WTC11 (cell line): ENCODE measurements at regions not wholly inside any gene's neighbourhood (a gene's known extent, or its start where the extent isn't known, plus 50 kb on each side); places are given as distances from the start of the nearest gene placed in this dataset.

Experiments used
- ATAC-seq: fragments of 200-7000 bp; cut with Tn5 transposase; 2 replicates; pipeline ENCODE4 v1.10.0; 2021; ENCODE audit warnings: mild to moderate bottlenecking, moderate library complexity
- CTCF ChIA-PET: fragments of 300-600 bp; sonication (Branson Sonifier 250); formaldehyde crosslinking; loops from one replicate; lab custom pipeline; 2021; ENCODE audit warnings: antibody characterized with exemption; lab: Charles Lee
- POLR2A ChIA-PET: fragments of 350-600 bp; sonication (Branson Sonifier 250); formaldehyde crosslinking; loops from one replicate; lab custom pipeline; 2021; ENCODE audit warnings: antibody characterized with exemption; lab: Charles Lee
- DNase-seq: peaks from one replicate; pipeline ENCODE4 v3.0.0; 2021; ENCODE audit warnings: low spot score
- H3K27ac Mint-ChIP-seq: 2 replicates; pipeline ENCODE4 v1.8.0; 2021; ENCODE audit warnings: mixed read lengths
- H3K27me3 Mint-ChIP-seq: 2 replicates; pipeline ENCODE4 v1.8.0; 2021; ENCODE audit warnings: low read depth, mild to moderate bottlenecking, moderate library complexity, mixed read lengths
- H3K36me3 Mint-ChIP-seq: 2 replicates; pipeline ENCODE4 v1.8.0; 2021; ENCODE audit warnings: mixed read lengths
- H3K4me1 Mint-ChIP-seq: 2 replicates; pipeline ENCODE4 v1.8.0; 2022; ENCODE audit warnings: mixed read lengths
- H3K4me3 Mint-ChIP-seq: 2 replicates; pipeline ENCODE4 v1.8.0; 2021; ENCODE audit warnings: mild to moderate bottlenecking, moderate library complexity, mixed read lengths
- H3K9me3 Mint-ChIP-seq: 2 replicates; pipeline ENCODE4 v1.8.0; 2021; ENCODE audit warnings: mixed read lengths
- CREB1 ChIP-seq: sonication (generic); formaldehyde crosslinking; IDR thresholded peaks from 2 replicates; pipeline ENCODE4 v1.8.0; 2023; ENCODE audit warnings: mild to moderate bottlenecking, missing genetic modification reagents
- CTCF ChIP-seq: fragments of 200-600 bp; IDR thresholded peaks from 2 replicates; pipeline ENCODE4 v1.8.0; 2022; ENCODE audit warnings: antibody characterized with exemption
- E2F5 ChIP-seq: sonication (generic); formaldehyde crosslinking; IDR thresholded peaks from 2 replicates; pipeline ENCODE4 v1.8.1; 2022; ENCODE audit warnings: mild to moderate bottlenecking, moderate library complexity, missing genetic modification reagents
- EMX1 ChIP-seq: fragments of 250-450 bp; sonication (Bioruptor Pico); IDR thresholded peaks from 2 replicates; pipeline ENCODE4 v1.8.0; 2021; ENCODE audit warnings: mild to moderate bottlenecking
- FOXK1 ChIP-seq: sonication (generic); formaldehyde crosslinking; IDR thresholded peaks from 2 replicates; pipeline ENCODE4 v1.8.0; 2022; ENCODE audit warnings: mild to moderate bottlenecking, moderate library complexity, missing genetic modification reagents
- GRHL2 ChIP-seq: fragments of 250-450 bp; sonication (Bioruptor Pico); IDR thresholded peaks from 2 replicates; pipeline ENCODE4 v1.8.0; 2022; ENCODE audit warnings: mild to moderate bottlenecking, moderate library complexity; ENCODE audit not compliant: insufficient replicate concordance, severe bottlenecking
- GTF2I ChIP-seq: fragments of 250-450 bp; sonication (Bioruptor Pico); conservative IDR thresholded peaks from 2 replicates; pipeline ENCODE4 v1.4.0; 2021; ENCODE audit warnings: mild to moderate bottlenecking
- SMAD4 ChIP-seq: sonication (generic); formaldehyde crosslinking; IDR thresholded peaks from 2 replicates; pipeline ENCODE4 v1.8.0; 2022; ENCODE audit warnings: mild to moderate bottlenecking, missing genetic modification reagents
- USF2 ChIP-seq: sonication (generic); formaldehyde crosslinking; IDR thresholded peaks from 2 replicates; pipeline ENCODE4 v1.8.1; 2023; ENCODE audit warnings: mild to moderate bottlenecking, missing genetic modification reagents, moderate library complexity
- ZBTB21 ChIP-seq: sonication (generic); formaldehyde crosslinking; IDR thresholded peaks from 2 replicates; pipeline ENCODE4 v1.8.1; 2023; ENCODE audit warnings: mild to moderate bottlenecking, missing genetic modification reagents, borderline replicate concordance
- ZBTB43 ChIP-seq: sonication (generic); formaldehyde crosslinking; IDR thresholded peaks from 2 replicates; pipeline ENCODE4 v1.8.1; 2023; ENCODE audit warnings: mild to moderate bottlenecking, missing genetic modification reagents
- ZNF121 ChIP-seq: sonication (generic); formaldehyde crosslinking; IDR thresholded peaks from 2 replicates; pipeline ENCODE4 v1.8.0; 2023; ENCODE audit warnings: missing genetic modification reagents
- ZNF219 ChIP-seq: sonication (generic); formaldehyde crosslinking; IDR thresholded peaks from 2 replicates; pipeline ENCODE4 v1.8.0; 2023; ENCODE audit warnings: missing genetic modification reagents, mild to moderate bottlenecking, borderline replicate concordance
- ZNF232 ChIP-seq: sonication (generic); formaldehyde crosslinking; IDR thresholded peaks from 2 replicates; pipeline ENCODE4 v1.8.0; 2022; ENCODE audit warnings: mild to moderate bottlenecking, missing genetic modification reagents
- ZNF671 ChIP-seq: fragments of 250-450 bp; sonication (Bioruptor Pico); IDR thresholded peaks from 2 replicates; pipeline ENCODE4 v1.8.0; 2021; ENCODE audit warnings: mild to moderate bottlenecking
- TF ChIP-seq, protein P1 (sequence below): sonication (generic); formaldehyde crosslinking; conservative IDR thresholded peaks from 2 replicates; pipeline ENCODE4 v1.8.1; 2023; ENCODE audit warnings: mild to moderate bottlenecking, low read depth, missing genetic modification reagents, moderate library complexity
- TF ChIP-seq, protein P2 (sequence below): sonication (generic); formaldehyde crosslinking; IDR thresholded peaks from 2 replicates; pipeline ENCODE4 v1.8.1; 2023; ENCODE audit warnings: mild to moderate bottlenecking, missing genetic modification reagents, borderline replicate concordance
- TF ChIP-seq, protein P3 (sequence below): sonication (generic); formaldehyde crosslinking; IDR thresholded peaks from 2 replicates; pipeline ENCODE4 v1.8.0; 2022; ENCODE audit warnings: missing genetic modification reagents
- TF ChIP-seq, protein P4 (sequence below): fragments of 250-450 bp; sonication (Bioruptor Pico); IDR thresholded peaks from 2 replicates; pipeline ENCODE4 v1.9.0; 2021; ENCODE audit warnings: mild to moderate bottlenecking

DNA sequence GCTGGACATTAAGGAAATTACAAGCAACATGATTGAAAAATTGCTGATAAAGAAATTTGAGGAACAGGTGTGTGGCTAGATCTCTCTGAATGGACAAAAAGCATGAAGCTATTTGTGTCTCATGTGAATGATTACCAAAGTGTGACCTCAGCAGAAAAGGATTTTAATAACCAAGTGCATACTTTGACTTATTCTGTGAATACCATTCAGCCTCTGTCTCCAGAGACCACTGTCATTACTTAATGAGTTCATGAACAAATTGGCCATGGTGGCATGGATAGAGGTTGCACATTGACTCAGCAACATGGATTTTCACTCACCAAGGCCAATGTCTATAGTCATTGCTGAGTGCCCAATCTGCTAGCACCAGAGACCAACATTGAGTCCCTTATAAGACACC, 874.6 kb upstream of the POT1 start (continued):
- TF ChIP-seq, protein P1, sequence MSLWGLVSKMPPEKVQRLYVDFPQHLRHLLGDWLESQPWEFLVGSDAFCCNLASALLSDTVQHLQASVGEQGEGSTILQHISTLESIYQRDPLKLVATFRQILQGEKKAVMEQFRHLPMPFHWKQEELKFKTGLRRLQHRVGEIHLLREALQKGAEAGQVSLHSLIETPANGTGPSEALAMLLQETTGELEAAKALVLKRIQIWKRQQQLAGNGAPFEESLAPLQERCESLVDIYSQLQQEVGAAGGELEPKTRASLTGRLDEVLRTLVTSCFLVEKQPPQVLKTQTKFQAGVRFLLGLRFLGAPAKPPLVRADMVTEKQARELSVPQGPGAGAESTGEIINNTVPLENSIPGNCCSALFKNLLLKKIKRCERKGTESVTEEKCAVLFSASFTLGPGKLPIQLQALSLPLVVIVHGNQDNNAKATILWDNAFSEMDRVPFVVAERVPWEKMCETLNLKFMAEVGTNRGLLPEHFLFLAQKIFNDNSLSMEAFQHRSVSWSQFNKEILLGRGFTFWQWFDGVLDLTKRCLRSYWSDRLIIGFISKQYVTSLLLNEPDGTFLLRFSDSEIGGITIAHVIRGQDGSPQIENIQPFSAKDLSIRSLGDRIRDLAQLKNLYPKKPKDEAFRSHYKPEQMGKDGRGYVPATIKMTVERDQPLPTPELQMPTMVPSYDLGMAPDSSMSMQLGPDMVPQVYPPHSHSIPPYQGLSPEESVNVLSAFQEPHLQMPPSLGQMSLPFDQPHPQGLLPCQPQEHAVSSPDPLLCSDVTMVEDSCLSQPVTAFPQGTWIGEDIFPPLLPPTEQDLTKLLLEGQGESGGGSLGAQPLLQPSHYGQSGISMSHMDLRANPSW (CRISPR knock-in tag) = no peak
- TF ChIP-seq ZBTB43 (no peak), CREB1 (no peak), ZBTB21 (CRISPR knock-in tag) (no peak), CTCF (no peak)
- TF ChIP-seq, protein P2, sequence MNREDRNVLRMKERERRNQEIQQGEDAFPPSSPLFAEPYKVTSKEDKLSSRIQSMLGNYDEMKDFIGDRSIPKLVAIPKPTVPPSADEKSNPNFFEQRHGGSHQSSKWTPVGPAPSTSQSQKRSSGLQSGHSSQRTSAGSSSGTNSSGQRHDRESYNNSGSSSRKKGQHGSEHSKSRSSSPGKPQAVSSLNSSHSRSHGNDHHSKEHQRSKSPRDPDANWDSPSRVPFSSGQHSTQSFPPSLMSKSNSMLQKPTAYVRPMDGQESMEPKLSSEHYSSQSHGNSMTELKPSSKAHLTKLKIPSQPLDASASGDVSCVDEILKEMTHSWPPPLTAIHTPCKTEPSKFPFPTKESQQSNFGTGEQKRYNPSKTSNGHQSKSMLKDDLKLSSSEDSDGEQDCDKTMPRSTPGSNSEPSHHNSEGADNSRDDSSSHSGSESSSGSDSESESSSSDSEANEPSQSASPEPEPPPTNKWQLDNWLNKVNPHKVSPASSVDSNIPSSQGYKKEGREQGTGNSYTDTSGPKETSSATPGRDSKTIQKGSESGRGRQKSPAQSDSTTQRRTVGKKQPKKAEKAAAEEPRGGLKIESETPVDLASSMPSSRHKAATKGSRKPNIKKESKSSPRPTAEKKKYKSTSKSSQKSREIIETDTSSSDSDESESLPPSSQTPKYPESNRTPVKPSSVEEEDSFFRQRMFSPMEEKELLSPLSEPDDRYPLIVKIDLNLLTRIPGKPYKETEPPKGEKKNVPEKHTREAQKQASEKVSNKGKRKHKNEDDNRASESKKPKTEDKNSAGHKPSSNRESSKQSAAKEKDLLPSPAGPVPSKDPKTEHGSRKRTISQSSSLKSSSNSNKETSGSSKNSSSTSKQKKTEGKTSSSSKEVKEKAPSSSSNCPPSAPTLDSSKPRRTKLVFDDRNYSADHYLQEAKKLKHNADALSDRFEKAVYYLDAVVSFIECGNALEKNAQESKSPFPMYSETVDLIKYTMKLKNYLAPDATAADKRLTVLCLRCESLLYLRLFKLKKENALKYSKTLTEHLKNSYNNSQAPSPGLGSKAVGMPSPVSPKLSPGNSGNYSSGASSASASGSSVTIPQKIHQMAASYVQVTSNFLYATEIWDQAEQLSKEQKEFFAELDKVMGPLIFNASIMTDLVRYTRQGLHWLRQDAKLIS (CRISPR knock-in tag) = no peak
- TF ChIP-seq, all 79 proteins: peak for 0

GRCh38 chr7:125780153-125780552, 850.5 kb upstream of the POT1 start:
- no peak for ATAC-seq
- Mint-ChIP-seq H3K4me1 (peaks cover 5% of the 10 kb centered on the region; the same call in 1 of the 2 replicates), H3K27me3 (no peaks in the 10 kb centered on the region), H3K36me3 (no peaks in the 10 kb centered on the region), H3K9me3 (0 out of 2 replicates have a peak, but pooled peaks cover 4% of the 10 kb centered on the region), H3K27ac (no peak overlapping the region), H3K4me3 (no peak overlapping the region)
- CTCF ChIA-PET = no interaction called here
- no peak for DNase-seq
- POLR2A ChIA-PET = no interaction called here
- TF ChIP-seq E2F5 (no peak), ZNF671 (no peak), ZNF232 (CRISPR knock-in tag) (no peak), GTF2I (no peak), SMAD4 (CRISPR knock-in tag) (no peak), EMX1 (no peak), GRHL2 (no peak), ZNF121 (CRISPR knock-in tag) (no peak), ZNF219 (CRISPR knock-in tag) (no peak), USF2 (CRISPR knock-in tag) (no peak), FOXK1 (CRISPR knock-in tag) (no peak)
- TF ChIP-seq, protein P3, sequence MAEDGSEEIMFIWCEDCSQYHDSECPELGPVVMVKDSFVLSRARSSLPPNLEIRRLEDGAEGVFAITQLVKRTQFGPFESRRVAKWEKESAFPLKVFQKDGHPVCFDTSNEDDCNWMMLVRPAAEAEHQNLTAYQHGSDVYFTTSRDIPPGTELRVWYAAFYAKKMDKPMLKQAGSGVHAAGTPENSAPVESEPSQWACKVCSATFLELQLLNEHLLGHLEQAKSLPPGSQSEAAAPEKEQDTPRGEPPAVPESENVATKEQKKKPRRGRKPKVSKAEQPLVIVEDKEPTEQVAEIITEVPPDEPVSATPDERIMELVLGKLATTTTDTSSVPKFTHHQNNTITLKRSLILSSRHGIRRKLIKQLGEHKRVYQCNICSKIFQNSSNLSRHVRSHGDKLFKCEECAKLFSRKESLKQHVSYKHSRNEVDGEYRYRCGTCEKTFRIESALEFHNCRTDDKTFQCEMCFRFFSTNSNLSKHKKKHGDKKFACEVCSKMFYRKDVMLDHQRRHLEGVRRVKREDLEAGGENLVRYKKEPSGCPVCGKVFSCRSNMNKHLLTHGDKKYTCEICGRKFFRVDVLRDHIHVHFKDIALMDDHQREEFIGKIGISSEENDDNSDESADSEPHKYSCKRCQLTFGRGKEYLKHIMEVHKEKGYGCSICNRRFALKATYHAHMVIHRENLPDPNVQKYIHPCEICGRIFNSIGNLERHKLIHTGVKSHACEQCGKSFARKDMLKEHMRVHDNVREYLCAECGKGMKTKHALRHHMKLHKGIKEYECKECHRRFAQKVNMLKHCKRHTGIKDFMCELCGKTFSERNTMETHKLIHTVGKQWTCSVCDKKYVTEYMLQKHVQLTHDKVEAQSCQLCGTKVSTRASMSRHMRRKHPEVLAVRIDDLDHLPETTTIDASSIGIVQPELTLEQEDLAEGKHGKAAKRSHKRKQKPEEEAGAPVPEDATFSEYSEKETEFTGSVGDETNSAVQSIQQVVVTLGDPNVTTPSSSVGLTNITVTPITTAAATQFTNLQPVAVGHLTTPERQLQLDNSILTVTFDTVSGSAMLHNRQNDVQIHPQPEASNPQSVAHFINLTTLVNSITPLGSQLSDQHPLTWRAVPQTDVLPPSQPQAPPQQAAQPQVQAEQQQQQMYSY = no peak
- TF ChIP-seq, protein P4, sequence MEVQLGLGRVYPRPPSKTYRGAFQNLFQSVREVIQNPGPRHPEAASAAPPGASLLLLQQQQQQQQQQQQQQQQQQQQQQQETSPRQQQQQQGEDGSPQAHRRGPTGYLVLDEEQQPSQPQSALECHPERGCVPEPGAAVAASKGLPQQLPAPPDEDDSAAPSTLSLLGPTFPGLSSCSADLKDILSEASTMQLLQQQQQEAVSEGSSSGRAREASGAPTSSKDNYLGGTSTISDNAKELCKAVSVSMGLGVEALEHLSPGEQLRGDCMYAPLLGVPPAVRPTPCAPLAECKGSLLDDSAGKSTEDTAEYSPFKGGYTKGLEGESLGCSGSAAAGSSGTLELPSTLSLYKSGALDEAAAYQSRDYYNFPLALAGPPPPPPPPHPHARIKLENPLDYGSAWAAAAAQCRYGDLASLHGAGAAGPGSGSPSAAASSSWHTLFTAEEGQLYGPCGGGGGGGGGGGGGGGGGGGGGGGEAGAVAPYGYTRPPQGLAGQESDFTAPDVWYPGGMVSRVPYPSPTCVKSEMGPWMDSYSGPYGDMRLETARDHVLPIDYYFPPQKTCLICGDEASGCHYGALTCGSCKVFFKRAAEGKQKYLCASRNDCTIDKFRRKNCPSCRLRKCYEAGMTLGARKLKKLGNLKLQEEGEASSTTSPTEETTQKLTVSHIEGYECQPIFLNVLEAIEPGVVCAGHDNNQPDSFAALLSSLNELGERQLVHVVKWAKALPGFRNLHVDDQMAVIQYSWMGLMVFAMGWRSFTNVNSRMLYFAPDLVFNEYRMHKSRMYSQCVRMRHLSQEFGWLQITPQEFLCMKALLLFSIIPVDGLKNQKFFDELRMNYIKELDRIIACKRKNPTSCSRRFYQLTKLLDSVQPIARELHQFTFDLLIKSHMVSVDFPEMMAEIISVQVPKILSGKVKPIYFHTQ (CRISPR knock-in tag) = no peak
